Brain microvascular endothelial cell (primary cell): ENCODE measurements at regions not wholly inside any gene's neighbourhood (a gene's known extent, or its start where the extent isn't known, plus 50 kb on each side); places are given as distances from the start of the nearest gene placed in this dataset.
"Not testable (repeated sequence)": the region's sequence is repeated elsewhere in the genome, so short reads cannot be mapped to it uniquely, and the experiment has no call there.

Experiments used
- DNase-seq: peaks from one replicate; pipeline ENCODE4 v3.0.0-alpha.2; 2020
- H3K27ac ChIP-seq: fragments of 250-450 bp; sonication (Bioruptor Pico); 2 replicates; pipeline ENCODE4 v1.5.1; 2020; ENCODE audit warnings: mild to moderate bottlenecking, moderate library complexity
- H3K27me3 ChIP-seq: fragments of 250-450 bp; sonication (Bioruptor Pico); replicated peaks from 2 replicates; pipeline ENCODE4 v1.5.1; 2020; ENCODE audit warnings: mild to moderate bottlenecking
- H3K36me3 ChIP-seq: fragments of 250-450 bp; sonication (Bioruptor Pico); replicated peaks from 2 replicates; pipeline ENCODE4 v1.5.1; 2020; ENCODE audit warnings: mild to moderate bottlenecking
- H3K4me3 ChIP-seq: 2 replicates; pipeline ENCODE4 v1.5.1; 2011; ENCODE audit warnings: low read depth, mild to moderate bottlenecking, control low read depth, low read length, moderate library complexity
- CTCF ChIP-seq: IDR thresholded peaks from 2 replicates; pipeline ENCODE4 v1.5.1; 2011; ENCODE audit warnings: low read depth, mild to moderate bottlenecking, moderate library complexity, low read length, control low read depth, inconsistent platforms; ENCODE audit errors: missing control alignments
- in situ Hi-C: cut with HindIII; loops from 2 replicates; pipeline ENCODE4 v1.10.0; 2017; ENCODE audit warnings: low sequenced_read_pairs, low pct_ligation_motif_present

- Histone ChIP-seq H3K27ac (peak overlapping the region; percentile 83), H3K36me3 (no peaks in the 10 kb centered on the region), H3K4me3 (no peak overlapping the region), H3K27me3 (no peaks in the 10 kb centered on the region)
- in situ Hi-C loops = no loop called here
- DNase-seq = peak; percentile 65
- no peak for TF ChIP-seq CTCF
Measured at GRCh38 chr3:147299656-147300055, 106.7 kb downstream of the ZIC4 start.

- Histone ChIP-seq H3K27me3 (no peaks in the 10 kb centered on the region), H3K4me3 (no peak overlapping the region), H3K36me3 (no peaks in the 10 kb centered on the region), H3K27ac (peak overlapping the region; percentile 90)
- TF ChIP-seq CTCF = no peak
- in situ Hi-C loops = no loop called here
- DNase-seq = peak; percentile 98
Measured at GRCh38 chr3:147298511-147298982, 107.8 kb downstream of the ZIC4 start.

GRCh38 chr3:147297761-147298350, 108.5 kb downstream of the ZIC4 start:
- peak overlapping the region; percentile 90 for H3K27ac ChIP-seq
- H3K4me3 ChIP-seq = no peak overlapping the region
- in situ Hi-C loops = no loop called here
- H3K27me3 ChIP-seq = no peaks in the 10 kb centered on the region
- no peak for TF ChIP-seq CTCF
- no peaks in the 10 kb centered on the region for H3K36me3 ChIP-seq
- no peak for DNase-seq

- DNase-seq, in situ Hi-C loops, H3K4me3 ChIP-seq, H3K36me3 ChIP-seq, H3K27me3 ChIP-seq, H3K27ac ChIP-seq: not testable (repeated sequence)
Measured at GRCh38 chr3:147287370-147287769, 119.0 kb downstream of the ZIC4 start.

GRCh38 chr3:147269907-147270306, 136.4 kb downstream of the ZIC4 start:
- TF ChIP-seq CTCF = no peak
- DNase-seq = no peak
- Histone ChIP-seq H3K36me3 (no peaks in the 10 kb centered on the region), H3K27ac (no peak overlapping the region), H3K27me3 (no peaks in the 10 kb centered on the region), H3K4me3 (no peak overlapping the region)
- in situ Hi-C loops = no loop called here

- peak; percentile 12 for DNase-seq
- Histone ChIP-seq H3K4me3 (no peak overlapping the region), H3K27ac (no peak overlapping the region), H3K27me3 (no peaks in the 10 kb centered on the region), H3K36me3 (no peaks in the 10 kb centered on the region)
- no peak for TF ChIP-seq CTCF
- in situ Hi-C loops = no loop called here
Measured at GRCh38 chr3:147267434-147267833, 138.9 kb downstream of the ZIC4 start.
